GM19455 (cell line): ENCODE measurements at regions not wholly inside any gene's neighbourhood (a gene's known extent, or its start where the extent isn't known, plus 50 kb on each side); places are given as distances from the start of the nearest gene placed in this dataset.
"Not testable (repeated sequence)": the region's sequence is repeated elsewhere in the genome, so short reads cannot be mapped to it uniquely, and the experiment has no call there.

Source experiments
- ATAC-seq: cut with Tn5 transposase; IDR thresholded peaks from one replicate; pipeline ENCODE4 v1.9.1; 2021; ENCODE audit not compliant: unreplicated experiment

- no peak for ATAC-seq
Observed at GRCh38 chr1:157235307-157235706, 97.1 kb upstream of the ETV3 start.

- no peak for ATAC-seq
Observed at GRCh38 chr1:157234705-157235273, 96.6 kb upstream of the ETV3 start.

GRCh38 chr1:157233131-157233530, 94.9 kb upstream of the ETV3 start:
- no peak for ATAC-seq

DNA sequence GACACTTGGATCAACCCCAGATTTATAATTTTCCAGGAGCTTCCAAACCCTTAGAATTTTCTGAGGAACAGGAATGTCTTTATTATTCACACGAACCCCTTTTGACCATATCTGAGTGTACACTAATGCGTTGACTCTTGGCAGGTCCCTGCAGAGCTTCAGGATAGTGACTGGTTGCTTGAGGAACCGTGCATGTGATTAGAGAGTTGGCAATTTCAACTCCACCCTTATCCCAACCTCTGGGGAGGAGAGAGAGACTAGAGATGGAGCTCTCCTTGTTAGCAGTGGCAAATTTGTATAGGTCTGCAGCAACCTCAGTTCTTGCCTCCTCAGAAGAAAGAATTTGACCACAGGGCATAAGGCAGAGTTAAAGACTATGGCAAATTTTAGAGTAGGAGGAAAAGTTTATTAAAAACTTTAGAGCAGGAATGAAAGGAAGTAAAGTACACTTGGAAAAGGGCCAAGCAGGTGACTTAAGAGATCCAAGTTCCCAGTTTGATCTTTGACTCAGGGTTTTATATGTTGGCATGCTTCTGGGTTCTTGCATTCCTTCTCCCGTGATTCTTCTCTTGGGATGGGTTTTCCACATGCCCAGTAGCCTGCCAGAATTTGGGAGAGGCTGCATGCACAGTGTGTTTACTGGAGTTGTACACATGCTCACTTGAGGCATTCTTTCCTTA, 93.8 kb upstream of the ETV3 start:
- no peak for ATAC-seq

- ATAC-seq: no peak
Observed at GRCh38 chr1:157230500-157230899, 92.3 kb upstream of the ETV3 start.

DNA sequence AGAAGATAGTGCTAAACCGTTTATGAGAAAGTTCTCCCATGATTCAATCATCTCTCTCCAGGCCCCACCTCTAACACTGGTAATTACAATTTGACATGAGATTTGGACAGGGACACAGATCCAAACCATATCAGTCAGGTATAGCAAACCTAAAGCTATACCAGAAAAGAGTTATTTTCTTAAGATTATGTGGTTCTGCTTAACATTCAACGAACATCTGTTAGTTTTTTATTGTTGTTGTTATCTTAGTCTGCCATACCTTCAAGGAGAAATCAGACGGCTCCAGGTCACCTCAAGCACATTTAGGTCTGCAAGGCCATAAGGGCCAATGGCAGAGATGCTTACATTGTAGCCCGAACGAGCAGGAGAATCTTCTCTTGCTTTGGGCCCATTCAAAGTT, 89.5 kb upstream of the ETV3 start:
- ATAC-seq: no peak

DNA sequence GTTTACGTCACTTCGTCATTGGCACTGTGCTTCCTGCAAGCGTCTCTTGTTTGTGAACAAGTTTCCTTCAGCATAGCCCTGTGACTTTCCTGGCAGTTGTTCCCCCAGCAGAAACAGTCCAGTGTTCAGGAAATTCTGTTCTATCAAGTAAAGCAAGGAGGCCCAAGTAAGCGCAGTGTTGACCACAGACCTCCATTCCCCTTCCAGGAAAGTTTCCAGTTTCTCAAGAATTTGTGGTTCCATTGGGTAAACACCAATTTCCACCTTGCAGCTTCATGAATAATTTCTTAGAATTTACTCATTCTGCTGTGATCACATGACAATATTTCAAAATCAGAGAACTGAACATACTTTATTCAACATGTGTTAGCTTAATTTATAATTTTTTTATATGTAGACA, 88.5 kb upstream of the ETV3 start:
- no peak for ATAC-seq

DNA sequence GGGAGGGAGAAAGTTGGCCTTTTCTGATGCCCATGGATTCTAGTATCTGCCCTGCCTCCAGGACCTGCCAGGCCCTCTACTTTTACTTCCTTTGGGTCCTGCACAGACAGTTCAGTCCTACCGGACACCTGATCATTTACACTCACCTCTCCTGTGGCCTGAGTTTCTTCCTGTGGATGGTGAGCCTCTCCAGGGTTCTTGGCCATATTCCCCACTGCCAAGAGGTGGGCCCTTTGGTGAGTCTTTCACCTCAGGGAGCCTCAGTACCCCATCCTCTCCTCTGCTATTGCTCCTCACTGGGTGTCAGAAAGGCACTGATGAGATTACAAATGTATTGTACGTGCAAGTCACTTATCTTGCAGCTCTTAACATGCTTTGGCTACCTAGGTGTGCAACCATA, 81.4 kb upstream of the ETV3 start:
- ATAC-seq: no peak

GRCh38 chr1:157219182-157219581, 81.0 kb upstream of the ETV3 start:
- no peak for ATAC-seq

DNA sequence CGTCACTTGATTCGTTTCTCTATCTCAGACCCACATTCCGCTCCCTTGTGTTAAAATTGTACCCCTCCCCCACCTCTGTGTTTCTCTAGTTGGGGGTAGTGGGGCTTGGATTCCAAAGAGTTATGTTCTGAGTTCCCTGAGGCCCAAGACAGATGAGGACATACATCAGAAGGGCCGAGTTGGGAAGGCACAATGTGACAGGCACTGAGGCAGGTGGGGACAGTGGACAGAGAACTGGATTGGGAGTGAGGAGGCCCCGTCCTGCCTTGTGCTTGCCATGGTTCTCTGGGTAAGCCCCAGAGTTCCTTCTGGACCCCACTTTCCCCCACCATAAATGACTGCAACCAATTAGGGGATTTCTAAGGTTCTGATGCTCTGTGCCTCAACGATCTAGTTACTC, 80.5 kb upstream of the ETV3 start:
- no peak for ATAC-seq

DNA sequence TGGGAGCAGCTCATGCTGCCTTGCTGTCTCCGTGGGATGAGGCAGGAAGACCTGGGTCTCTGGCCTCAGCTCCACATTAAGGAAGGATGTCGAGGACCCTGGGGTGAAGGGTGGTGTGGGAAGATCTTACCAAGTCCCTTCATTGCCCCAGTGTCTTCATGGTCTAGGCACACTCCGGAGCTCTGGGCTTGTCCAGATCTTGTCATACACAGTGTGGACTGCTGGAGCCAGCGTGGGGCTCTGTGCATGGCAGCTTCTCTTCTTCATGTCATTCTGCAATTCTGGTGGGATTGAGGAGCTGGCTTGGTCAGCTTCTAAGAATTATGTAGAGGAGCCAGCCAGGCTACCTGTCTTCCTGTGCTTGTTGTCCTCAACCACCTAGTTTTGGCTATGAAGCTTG, 79.3 kb upstream of the ETV3 start:
- ATAC-seq: no peak

- no peak for ATAC-seq
Observed at GRCh38 chr1:157213836-157214235, 75.6 kb upstream of the ETV3 start.

DNA sequence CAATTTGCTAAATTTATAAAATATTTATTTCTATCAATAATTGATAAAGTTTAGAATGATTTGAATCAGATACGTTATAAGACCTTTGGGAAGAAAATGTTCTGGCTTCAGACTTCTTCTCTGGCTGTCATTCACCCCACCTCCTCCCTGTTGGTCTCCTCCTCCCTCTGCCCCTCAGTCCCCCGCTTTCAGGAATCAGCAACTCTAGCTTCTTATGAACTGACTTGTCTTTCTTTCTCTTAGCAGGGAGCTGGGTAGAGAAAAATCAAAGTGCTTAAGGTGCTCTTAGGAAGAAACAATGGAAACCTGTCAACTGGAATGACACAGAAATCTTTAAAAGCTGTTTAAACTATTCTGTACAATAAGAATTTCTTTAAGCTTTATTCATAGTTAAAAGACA, 71.3 kb upstream of the ETV3 start:
- ATAC-seq: no peak

GRCh38 chr1:157205982-157206381, 67.8 kb upstream of the ETV3 start:
- ATAC-seq: not testable (repeated sequence)

DNA sequence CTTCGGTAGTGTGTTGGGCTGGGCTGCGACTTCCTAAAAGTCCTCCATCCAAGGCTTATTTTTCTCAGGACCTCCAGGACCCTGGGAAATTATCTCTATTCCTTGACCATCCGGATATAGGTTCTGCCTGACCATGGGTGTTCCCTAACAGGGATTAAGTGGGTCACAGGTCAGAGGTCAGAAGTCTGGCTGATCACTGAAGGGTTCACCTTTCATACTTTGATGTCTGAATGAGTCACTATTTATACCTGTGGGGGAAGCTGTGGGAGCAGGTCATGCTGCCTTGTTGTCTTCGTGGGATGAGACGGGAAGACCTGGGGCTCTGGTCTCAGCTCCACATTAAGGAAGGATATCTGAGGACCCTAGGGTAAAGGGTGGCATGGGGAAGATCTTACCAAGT, 65.0 kb upstream of the ETV3 start:
- no peak for ATAC-seq

DNA sequence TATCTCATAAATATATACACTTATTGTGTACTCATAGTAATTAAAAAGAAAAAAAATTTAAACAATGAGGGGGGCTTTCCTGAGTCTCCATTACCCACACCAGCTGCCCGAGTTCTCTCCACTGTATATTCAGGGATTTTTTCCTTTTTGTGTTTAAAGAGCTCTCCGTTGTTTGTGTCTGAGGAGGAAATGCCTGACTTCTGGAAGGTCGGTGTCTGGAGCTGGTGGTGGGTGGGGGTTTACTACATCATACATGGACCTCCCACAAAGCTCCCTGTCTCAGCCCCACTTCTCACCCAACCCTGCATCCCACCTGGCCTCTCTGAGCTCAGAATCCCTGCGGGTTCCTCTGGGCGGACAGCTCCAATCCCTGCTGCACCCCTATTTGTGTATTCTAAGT, 64.1 kb upstream of the ETV3 start:
- no peak for ATAC-seq

DNA sequence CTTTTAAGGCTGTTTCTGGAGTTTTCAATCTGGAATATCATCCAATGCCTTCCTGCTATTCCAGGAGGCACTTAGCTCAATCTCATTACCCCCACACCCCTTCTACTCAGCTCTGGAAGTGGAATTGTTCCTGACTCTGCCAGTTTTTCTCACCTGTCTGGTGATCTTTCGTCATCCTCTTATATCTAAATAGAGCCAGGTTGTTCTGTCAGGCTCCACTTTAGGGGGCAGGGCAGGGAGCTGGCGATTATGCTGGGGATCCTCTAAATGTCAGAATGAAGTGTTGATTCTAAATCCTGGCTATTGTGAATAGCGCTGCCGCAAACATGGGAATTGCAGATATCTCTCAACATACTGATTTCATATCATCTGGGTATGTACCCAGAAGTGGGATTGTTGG, 63.6 kb upstream of the ETV3 start:
- ATAC-seq: no peak

- ATAC-seq: no peak
Observed at GRCh38 chr1:157200451-157200850, 62.3 kb upstream of the ETV3 start.

GRCh38 chr1:157199421-157199755, 61.2 kb upstream of the ETV3 start:
- no peak for ATAC-seq

DNA sequence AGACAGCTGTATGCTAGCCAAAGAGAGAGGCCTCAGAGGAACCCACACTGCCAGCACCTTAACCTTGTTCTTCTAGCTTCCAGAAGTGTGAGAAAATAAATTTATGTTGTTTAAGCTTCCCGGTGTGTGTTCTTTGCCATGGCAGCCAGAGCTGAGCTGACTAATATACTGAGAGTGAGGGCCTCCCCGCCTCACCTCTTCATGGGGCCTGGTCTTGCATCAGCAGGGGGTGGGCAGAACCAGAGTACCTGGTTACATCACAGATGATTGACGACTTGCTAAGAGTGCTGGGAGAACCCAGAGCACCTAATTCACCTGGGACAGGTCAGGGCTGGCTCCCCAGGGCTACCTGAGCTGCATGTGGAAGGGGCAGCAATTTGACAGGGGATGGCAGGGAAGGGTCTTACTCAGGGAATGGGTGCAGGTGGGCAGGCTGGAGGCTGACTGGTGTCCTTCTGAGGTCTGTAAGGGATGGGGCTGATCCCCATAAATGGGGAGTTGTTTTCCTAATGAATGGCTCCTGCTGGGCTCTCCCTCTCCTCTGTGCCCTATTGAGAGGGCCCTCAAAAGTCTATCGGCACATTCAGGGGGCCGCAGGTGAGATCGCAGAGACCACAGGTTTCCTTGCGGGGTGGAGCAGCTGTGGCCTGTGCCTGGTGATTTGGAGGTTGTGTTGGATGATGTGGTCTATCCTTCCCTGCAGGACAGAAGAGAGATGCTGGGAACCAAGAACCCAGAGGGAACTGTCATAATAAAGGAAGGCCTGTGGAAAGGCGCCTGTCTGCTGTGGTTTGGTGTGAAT, 60.6 kb upstream of the ETV3 start:
- ATAC-seq: no peak

- ATAC-seq: no peak
Observed at GRCh38 chr1:157197906-157198435, 59.8 kb upstream of the ETV3 start.
